ENCODE measurements at regions not wholly inside any gene's neighbourhood (a gene's known extent, or its start where the extent isn't known, plus 50 kb on each side); places are given as distances from the start of the nearest gene placed in this dataset.

DNA sequence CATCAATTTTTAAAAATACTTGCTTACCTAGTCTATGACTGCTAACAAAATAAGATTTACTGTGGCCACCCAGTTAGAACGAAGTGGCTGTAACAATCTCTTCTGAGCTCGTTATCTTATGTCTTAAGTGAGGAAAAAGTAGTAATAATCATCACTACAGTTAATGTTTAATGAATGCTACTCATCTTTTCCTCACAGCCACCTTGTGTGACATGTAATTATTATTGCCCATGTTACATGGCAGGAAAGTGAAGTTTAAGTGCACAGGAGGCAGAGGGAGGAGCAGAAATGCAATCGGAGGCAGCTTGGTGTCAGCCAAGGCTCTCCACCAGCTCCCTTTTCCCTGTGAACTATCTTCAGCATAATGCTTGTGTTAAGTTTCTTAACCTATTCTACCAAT lies 260.3 kb downstream of the B3GLCT start:
- TF ChIP-seq, protein P1, sequence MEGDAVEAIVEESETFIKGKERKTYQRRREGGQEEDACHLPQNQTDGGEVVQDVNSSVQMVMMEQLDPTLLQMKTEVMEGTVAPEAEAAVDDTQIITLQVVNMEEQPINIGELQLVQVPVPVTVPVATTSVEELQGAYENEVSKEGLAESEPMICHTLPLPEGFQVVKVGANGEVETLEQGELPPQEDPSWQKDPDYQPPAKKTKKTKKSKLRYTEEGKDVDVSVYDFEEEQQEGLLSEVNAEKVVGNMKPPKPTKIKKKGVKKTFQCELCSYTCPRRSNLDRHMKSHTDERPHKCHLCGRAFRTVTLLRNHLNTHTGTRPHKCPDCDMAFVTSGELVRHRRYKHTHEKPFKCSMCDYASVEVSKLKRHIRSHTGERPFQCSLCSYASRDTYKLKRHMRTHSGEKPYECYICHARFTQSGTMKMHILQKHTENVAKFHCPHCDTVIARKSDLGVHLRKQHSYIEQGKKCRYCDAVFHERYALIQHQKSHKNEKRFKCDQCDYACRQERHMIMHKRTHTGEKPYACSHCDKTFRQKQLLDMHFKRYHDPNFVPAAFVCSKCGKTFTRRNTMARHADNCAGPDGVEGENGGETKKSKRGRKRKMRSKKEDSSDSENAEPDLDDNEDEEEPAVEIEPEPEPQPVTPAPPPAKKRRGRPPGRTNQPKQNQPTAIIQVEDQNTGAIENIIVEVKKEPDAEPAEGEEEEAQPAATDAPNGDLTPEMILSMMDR (IDR thresholded peaks at IDR 0.05), result no peak
- TF ChIP-seq POLR2A (IDR thresholded peaks at IDR 0.05), result no peak
- no peak overlapping the region for H3K4me3 ChIP-seq (ENCODE audit: low read depth, poor library complexity, severe bottlenecking)
- DNase-seq (ENCODE audit: low spot score in 2 of 2), result no peak
- intact Hi-C loops (cut with DNase I; ENCODE audit: low total_unique reads), result no loop called here
- 69 to 87% methylated on average over 3 of the region's 3 CpGs for WGBS, 2 donors

DNA sequence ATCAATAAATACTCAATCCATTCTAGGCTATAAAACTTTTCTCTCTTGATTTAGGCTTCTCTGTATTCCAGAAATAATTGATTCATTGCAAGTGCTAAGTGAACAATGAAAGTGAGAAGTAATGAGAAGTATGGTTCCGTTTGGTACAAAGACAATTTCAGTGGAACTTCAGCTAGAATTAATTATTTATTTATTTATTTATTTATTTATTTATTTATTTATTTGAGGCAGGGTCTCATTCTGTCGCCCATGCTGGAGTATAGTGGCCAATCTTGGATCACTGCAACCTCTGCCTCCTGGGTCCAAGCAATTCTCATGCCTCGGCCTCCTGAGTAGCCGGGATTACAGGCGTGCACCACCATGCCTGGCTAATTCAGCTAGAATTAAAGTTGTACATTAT lies 262.1 kb downstream of the B3GLCT start:
- intact Hi-C loops (cut with DNase I; ENCODE audit: low total_unique reads), result no loop called here
- 90 to 92% methylated on average over 5 of the region's 5 CpGs for WGBS, 2 donors
- no peak overlapping the region for H3K4me3 ChIP-seq (ENCODE audit: low read depth, poor library complexity, severe bottlenecking)
- no peak for TF ChIP-seq POLR2A (IDR thresholded peaks at IDR 0.05)
- TF ChIP-seq, protein P1 (IDR thresholded peaks at IDR 0.05), result no peak
- DNase-seq (ENCODE audit: low spot score in 2 of 2), result no peak

DNA sequence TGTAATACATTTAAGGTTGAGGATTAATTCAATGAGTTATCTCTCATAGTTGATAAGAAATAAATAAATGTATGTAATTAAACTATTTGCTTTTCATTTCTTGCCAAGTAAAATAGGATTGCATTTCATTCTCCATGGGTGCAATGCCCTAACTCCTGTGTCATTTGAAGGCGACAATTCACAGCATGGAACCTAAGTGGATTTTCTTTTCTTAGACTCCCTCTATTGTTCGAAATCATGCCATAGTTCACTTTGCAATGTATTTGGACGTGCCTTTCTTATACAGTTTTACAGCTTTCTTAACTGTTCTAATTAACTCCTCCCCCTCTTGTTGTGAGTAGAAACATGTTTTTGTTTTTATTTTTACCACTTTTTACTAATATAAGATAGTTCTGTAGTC lies 263.0 kb downstream of the B3GLCT start:
- DNase-seq (ENCODE audit: low spot score in 2 of 2), result no peak
- intact Hi-C loops (cut with DNase I; ENCODE audit: low total_unique reads), result no loop called here
- 84 to 92% methylated on average over 3 of the region's 3 CpGs for WGBS, 2 donors
- TF ChIP-seq, protein P1 (IDR thresholded peaks at IDR 0.05), result no peak
- TF ChIP-seq POLR2A (IDR thresholded peaks at IDR 0.05), result no peak
- H3K4me3 ChIP-seq (ENCODE audit: low read depth, poor library complexity, severe bottlenecking), result no peak overlapping the region

DNA sequence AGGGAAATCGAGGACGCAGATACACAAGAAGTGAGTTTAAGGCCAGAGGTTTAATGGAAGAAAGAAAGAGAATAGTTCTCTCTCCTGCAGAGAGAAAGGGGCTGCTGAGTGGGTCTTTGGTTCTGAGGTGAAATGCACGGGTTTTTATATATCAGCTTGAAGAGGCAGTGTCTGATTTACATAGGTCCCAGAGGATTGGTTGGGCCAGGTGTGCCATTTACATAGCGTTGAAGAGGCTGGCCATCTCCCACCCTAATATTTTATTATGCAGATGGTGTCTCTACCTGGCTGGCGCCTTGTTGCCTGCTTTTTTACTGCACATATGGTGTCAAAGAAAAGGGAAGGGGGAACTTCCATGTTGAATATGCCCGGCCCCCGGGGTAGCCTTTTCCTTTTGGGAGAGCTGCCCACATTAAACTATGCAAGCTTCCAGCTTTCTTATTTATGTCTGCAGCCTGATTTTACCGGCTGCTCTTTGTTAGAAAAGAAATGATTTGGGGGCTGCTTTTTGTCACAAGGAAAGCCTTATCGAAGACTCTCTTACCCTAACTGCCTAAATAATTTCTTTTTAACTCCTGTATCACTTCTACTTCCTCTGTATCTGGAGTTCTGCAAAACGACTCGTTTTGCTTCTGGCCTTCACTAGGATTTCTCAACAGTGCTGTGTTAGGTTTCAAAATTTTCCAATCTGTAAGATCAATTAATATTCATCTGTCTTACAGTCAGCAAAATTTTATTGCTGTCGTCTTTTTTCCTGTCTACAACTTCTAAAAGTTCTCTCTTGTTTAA lies 268.5 kb downstream of the B3GLCT start:
- WGBS, 2 donors, result 64 to 68% methylated on average over 12 of the region's 12 CpGs
- intact Hi-C loops (cut with DNase I; ENCODE audit: low total_unique reads), result no loop called here

DNA sequence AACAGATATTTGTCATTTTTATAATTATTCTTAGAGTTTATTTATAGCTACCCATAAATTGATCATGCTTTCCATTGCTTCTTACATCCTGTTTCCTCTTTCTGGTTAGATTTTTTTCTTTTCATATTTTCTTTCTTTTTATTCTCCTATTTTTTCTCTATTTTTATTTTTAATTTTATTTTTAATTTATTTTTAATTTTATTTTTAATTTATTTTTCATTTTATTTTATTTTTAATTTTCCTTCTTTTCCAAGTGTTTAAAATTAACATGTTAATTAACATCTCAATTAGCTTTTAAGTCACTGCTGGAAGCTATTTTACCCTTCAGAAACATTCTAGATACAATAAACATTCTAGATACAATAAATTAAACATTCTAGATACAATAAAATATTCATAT lies 269.6 kb downstream of the B3GLCT start:
- TF ChIP-seq, protein P1 (IDR thresholded peaks at IDR 0.05), result no peak
- no peak for TF ChIP-seq POLR2A (IDR thresholded peaks at IDR 0.05)
- no peak for DNase-seq (ENCODE audit: low spot score in 2 of 2)
- intact Hi-C loops (cut with DNase I; ENCODE audit: low total_unique reads), result no loop called here
- no peak overlapping the region for H3K4me3 ChIP-seq (ENCODE audit: low read depth, poor library complexity, severe bottlenecking)

More for the DNA sequence above, 268.5 kb downstream of the B3GLCT start:
- DNase-seq (ENCODE audit: low spot score in 2 of 2), result no peak
- TF ChIP-seq, protein P1 (IDR thresholded peaks at IDR 0.05), result no peak
- TF ChIP-seq POLR2A (IDR thresholded peaks at IDR 0.05), result no peak
- H3K4me3 ChIP-seq (ENCODE audit: low read depth, poor library complexity, severe bottlenecking), result no peak overlapping the region

DNA sequence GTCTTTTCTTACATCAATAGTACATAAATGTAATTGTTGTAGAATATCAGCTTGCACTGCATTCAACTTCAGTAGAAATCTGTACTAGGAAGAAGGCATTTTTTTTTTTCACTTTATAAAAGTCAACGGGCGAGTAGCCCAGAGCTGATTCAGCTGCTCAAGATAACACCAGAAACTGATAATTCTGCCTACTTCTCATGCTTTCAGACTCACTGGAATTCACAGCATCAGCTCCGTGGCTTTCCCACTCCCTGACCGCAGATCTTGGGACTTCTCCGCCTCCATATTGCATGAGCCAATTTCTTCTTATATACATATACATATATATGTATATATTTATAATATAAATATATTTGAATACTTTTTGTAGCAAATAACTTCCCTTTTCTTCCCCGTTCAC lies 263.1 kb upstream of the RXFP2 start:
- no peak overlapping the region for H3K4me3 ChIP-seq (ENCODE audit: low read depth, poor library complexity, severe bottlenecking)
- DNase-seq (ENCODE audit: low spot score in 2 of 2), result no peak
- TF ChIP-seq, protein P1 (IDR thresholded peaks at IDR 0.05), result no peak
- TF ChIP-seq POLR2A (IDR thresholded peaks at IDR 0.05), result no peak
- WGBS, 2 donors, result 45 to 51% methylated on average over 6 of the region's 6 CpGs
- intact Hi-C loops (cut with DNase I; ENCODE audit: low total_unique reads), result no loop called here
